ENCODE measurements at regions not wholly inside any gene's neighbourhood (a gene's known extent, or its start where the extent isn't known, plus 50 kb on each side); places are given as distances from the start of the nearest gene placed in this dataset.

GRCh38 chr20:21867811-21868210, 162.3 kb downstream of the PAX1 start:
- no peak for TF ChIP-seq CTCF (IDR thresholded peaks at IDR 0.05)

GRCh38 chr20:21867353-21867752, 161.9 kb downstream of the PAX1 start:
- no peak for TF ChIP-seq CTCF (IDR thresholded peaks at IDR 0.05)

- TF ChIP-seq CTCF (IDR thresholded peaks at IDR 0.05): no peak
These were observed 157.5 kb downstream of the PAX1 start for GRCh38 chr20:21862956-21863355.

GRCh38 chr20:21862259-21862946, 156.9 kb downstream of the PAX1 start:
- no peak for TF ChIP-seq CTCF (IDR thresholded peaks at IDR 0.05)

GRCh38 chr20:21840991-21841390, 135.5 kb downstream of the PAX1 start:
- TF ChIP-seq CTCF (IDR thresholded peaks at IDR 0.05): no peak

GRCh38 chr20:21839982-21840381, 134.5 kb downstream of the PAX1 start:
- no peak for TF ChIP-seq CTCF (IDR thresholded peaks at IDR 0.05)

- TF ChIP-seq CTCF (IDR thresholded peaks at IDR 0.05): no peak
These were observed 130.9 kb downstream of the PAX1 start for GRCh38 chr20:21836346-21836745.

GRCh38 chr20:21835042-21835441, 129.6 kb downstream of the PAX1 start:
- TF ChIP-seq CTCF (IDR thresholded peaks at IDR 0.05): no peak
